Fibroblast of lung (primary cell): ENCODE measurements at regions not wholly inside any gene's neighbourhood (a gene's known extent, or its start where the extent isn't known, plus 50 kb on each side); places are given as distances from the start of the nearest gene placed in this dataset.

ENCODE experiments used
- CTCF ChIP-seq, 2 donors: IDR thresholded peaks in 1 of 2; conservative IDR thresholded peaks in 1 of 2; 1 replicate in 1 of 2; 2 replicates in 1 of 2; pipeline ENCODE4 v1.5.1; 2011 to 2012; ENCODE audit warnings: low read length in 2 of 2, control low read depth in 1 of 2, inconsistent platforms in 1 of 2, low read depth in 1 of 2, mild to moderate bottlenecking in 1 of 2
- EZH2 ChIP-seq: IDR thresholded peaks from 2 replicates; pipeline ENCODE4 v1.5.1; 2012; ENCODE audit warnings: low read length, control low read depth, mild to moderate bottlenecking; ENCODE audit errors: missing control alignments

- TF ChIP-seq CTCF (conservative IDR thresholded peaks at IDR 0.05 in 1 of 2, IDR thresholded peaks at IDR 0.05 in 1 of 2; ENCODE audit: low read depth in 1 of 2, low read length in 2 of 2) (no peak), EZH2 (no peak)
These were observed 170.5 kb downstream of the UQCRFS1 start for GRCh38 chr19:29042450-29042849.
